ENCODE measurements at regions not wholly inside any gene's neighbourhood (a gene's known extent, or its start where the extent isn't known, plus 50 kb on each side); places are given as distances from the start of the nearest gene placed in this dataset.

GRCh38 chr14:65200454-65200853 is 98.1 kb upstream of the MAX start:
- TF ChIP-seq POLR2A (IDR thresholded peaks at IDR 0.05; ENCODE audit: low read depth, low read length) (no peak), TAF1 (IDR thresholded peaks at IDR 0.05; ENCODE audit: borderline replicate concordance, low read depth, low read length) (no peak), POLR2AphosphoS5 (IDR thresholded peaks at IDR 0.05; ENCODE audit: low read depth, low read length) (no peak)
